Posterior vena cava (tissue), 2 donors: ENCODE measurements at regions not wholly inside any gene's neighbourhood (a gene's known extent, or its start where the extent isn't known, plus 50 kb on each side); places are given as distances from the start of the nearest gene placed in this dataset.

ENCODE experiments used
- DNase-seq: peaks from one replicate; pipeline ENCODE4 v3.0.0-alpha.2; 2020; ENCODE audit warnings: low spot score
- intact Hi-C, 2 donors: fragments of 100-400 bp; cut with DNase I; formaldehyde crosslinking; loops; one replicate each; pipeline versions ENCODE4 v1.14.1 to v1.14.2; 2022 to 2023
- donor health status: DM: yes; HTN: yes; CAD: no.
- donor health status: DM: yes; HTN: yes; CAD: no.

GRCh38 chr13:33707449-33707848 is 110.5 kb upstream of the RFC3 start:
- intact Hi-C loops: no loop called here
- DNase-seq: no peak

GRCh38 chr13:33710924-33711323 is 107.0 kb upstream of the RFC3 start:
- intact Hi-C loops: loop anchor here in 1 of 2 donors (10.0 kb wide), 1 partner anchor 476 kb away; no protein-coding TSS in a partner anchor
- no peak for DNase-seq

- intact Hi-C loops: loop anchor here in 1 of 2 donors (10.0 kb wide), 1 partner anchor 477 kb away; no protein-coding TSS in a partner anchor
- no peak for DNase-seq
These were observed 106.5 kb upstream of the RFC3 start for GRCh38 chr13:33711436-33711835.

- intact Hi-C loops: loop anchor here in 1 of 2 donors (10.0 kb wide), 1 partner anchor 483 kb away; no protein-coding TSS in a partner anchor
- DNase-seq: no peak
These were observed 100.2 kb upstream of the RFC3 start for GRCh38 chr13:33717775-33718174.

GRCh38 chr13:33721724-33722123 is 96.2 kb upstream of the RFC3 start:
- intact Hi-C loops: loop anchor here (10.0 kb wide), 2 partner anchors 177 to 517 kb away; no protein-coding TSS in a partner anchor

GRCh38 chr13:33722216-33722915 is 95.6 kb upstream of the RFC3 start:
- intact Hi-C loops: loop anchor here (10.0 kb wide), 2 partner anchors 178 to 518 kb away; no protein-coding TSS in a partner anchor
- no peak for DNase-seq

More at GRCh38 chr13:33721724-33722123, 96.2 kb upstream of the RFC3 start:
- DNase-seq: no peak

GRCh38 chr13:33723365-33723764 is 94.6 kb upstream of the RFC3 start:
- intact Hi-C loops: loop anchor here (10.0 kb wide), 2 partner anchors 179 to 519 kb away; no protein-coding TSS in a partner anchor
- DNase-seq: no peak

- peak; percentile 81 for DNase-seq
- intact Hi-C loops: loop anchor here (10.0 kb wide), 2 partner anchors 179 to 519 kb away; no protein-coding TSS in a partner anchor
These were observed 94.0 kb upstream of the RFC3 start for GRCh38 chr13:33723772-33724435.

GRCh38 chr13:33725340-33725739 is 92.6 kb upstream of the RFC3 start:
- no peak for DNase-seq
- intact Hi-C loops: loop anchor here (10.0 kb wide), 2 partner anchors 181 to 521 kb away; no protein-coding TSS in a partner anchor

- intact Hi-C loops: loop anchor here (10.0 kb wide), 2 partner anchors 183 to 523 kb away; no protein-coding TSS in a partner anchor
- DNase-seq: no peak
These were observed 90.5 kb upstream of the RFC3 start for GRCh38 chr13:33727297-33728083.

- intact Hi-C loops: loop anchor here (10.0 kb wide), 2 partner anchors 184 to 524 kb away; no protein-coding TSS in a partner anchor
- no peak for DNase-seq
These were observed 89.5 kb upstream of the RFC3 start for GRCh38 chr13:33728271-33729037.

GRCh38 chr13:33730147-33730546 is 87.8 kb upstream of the RFC3 start:
- intact Hi-C loops: loop anchor here in 1 of 2 donors (10.0 kb wide), 1 partner anchor 1145 kb away; the partner anchor contains the start of gene PDS5B
- no peak for DNase-seq

GRCh38 chr13:33730619-33731018 is 87.3 kb upstream of the RFC3 start:
- intact Hi-C loops: loop anchor here in 1 of 2 donors (10.0 kb wide), 1 partner anchor 1146 kb away; the partner anchor contains the start of gene PDS5B
- DNase-seq: no peak

- intact Hi-C loops: loop anchor here in 1 of 2 donors (10.0 kb wide), 1 partner anchor 1150 kb away; the partner anchor contains the start of gene PDS5B
- no peak for DNase-seq
These were observed 82.7 kb upstream of the RFC3 start for GRCh38 chr13:33735276-33735675.

- intact Hi-C loops: loop anchor here in 1 of 2 donors (10.0 kb wide), 1 partner anchor 1154 kb away; the partner anchor contains the start of gene PDS5B
- no peak for DNase-seq
These were observed 78.7 kb upstream of the RFC3 start for GRCh38 chr13:33739254-33739653.

- intact Hi-C loops: no loop called here
- DNase-seq: no peak
These were observed 77.8 kb upstream of the RFC3 start for GRCh38 chr13:33740134-33740538.

- no peak for DNase-seq
- intact Hi-C loops: no loop called here
These were observed 75.6 kb upstream of the RFC3 start for GRCh38 chr13:33742321-33742720.
